ENCODE measurements at regions not wholly inside any gene's neighbourhood (a gene's known extent, or its start where the extent isn't known, plus 50 kb on each side); places are given as distances from the start of the nearest gene placed in this dataset.
"Not testable (repeated sequence)": the region's sequence is repeated elsewhere in the genome, so short reads cannot be mapped to it uniquely, and the experiment has no call there.

DNA sequence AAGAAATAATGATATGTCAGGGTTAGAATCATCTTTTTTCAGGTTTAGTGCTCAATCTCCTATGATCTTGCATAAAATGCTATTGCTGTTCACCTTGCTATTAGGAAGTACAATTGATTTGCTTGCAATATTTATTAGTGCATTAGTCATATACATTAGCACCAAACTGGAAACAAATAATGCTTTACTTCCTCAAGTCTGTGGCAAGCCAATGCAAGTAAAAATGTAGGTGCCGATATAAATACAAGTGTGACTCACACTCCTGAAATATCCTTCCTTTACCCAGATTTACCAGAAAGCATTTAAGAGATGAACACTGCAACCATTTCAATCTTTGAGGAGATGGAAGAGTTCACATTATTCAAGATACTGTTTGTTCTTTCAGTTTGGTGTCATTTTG, 1487.7 kb upstream of the ADGRL3 start:
- WGBS, 2 donors = 87 to 94% methylated on average over 1 of the region's 1 CpG
- Histone ChIP-seq H3K36me3 (no peaks in the 10 kb centered on the region), H3K4me1 (no peaks in the 10 kb centered on the region), H3K4me3 (no peak overlapping the region), H3K27me3 (no peaks in the 10 kb centered on the region), H3K9me3 (no peaks in the 10 kb centered on the region), H3K27ac (no peak overlapping the region)
- no peak for DNase-seq
- TF ChIP-seq POLR2A (IDR thresholded peaks at IDR 0.05) (no peak), POLR2AphosphoS5 (IDR thresholded peaks at IDR 0.05) (no peak), EP300 (IDR thresholded peaks at IDR 0.05) (no peak)
- TF ChIP-seq, protein P1, sequence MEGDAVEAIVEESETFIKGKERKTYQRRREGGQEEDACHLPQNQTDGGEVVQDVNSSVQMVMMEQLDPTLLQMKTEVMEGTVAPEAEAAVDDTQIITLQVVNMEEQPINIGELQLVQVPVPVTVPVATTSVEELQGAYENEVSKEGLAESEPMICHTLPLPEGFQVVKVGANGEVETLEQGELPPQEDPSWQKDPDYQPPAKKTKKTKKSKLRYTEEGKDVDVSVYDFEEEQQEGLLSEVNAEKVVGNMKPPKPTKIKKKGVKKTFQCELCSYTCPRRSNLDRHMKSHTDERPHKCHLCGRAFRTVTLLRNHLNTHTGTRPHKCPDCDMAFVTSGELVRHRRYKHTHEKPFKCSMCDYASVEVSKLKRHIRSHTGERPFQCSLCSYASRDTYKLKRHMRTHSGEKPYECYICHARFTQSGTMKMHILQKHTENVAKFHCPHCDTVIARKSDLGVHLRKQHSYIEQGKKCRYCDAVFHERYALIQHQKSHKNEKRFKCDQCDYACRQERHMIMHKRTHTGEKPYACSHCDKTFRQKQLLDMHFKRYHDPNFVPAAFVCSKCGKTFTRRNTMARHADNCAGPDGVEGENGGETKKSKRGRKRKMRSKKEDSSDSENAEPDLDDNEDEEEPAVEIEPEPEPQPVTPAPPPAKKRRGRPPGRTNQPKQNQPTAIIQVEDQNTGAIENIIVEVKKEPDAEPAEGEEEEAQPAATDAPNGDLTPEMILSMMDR (IDR thresholded peaks at IDR 0.05) = no peak
- intact Hi-C loops (cut with DNase I) = no loop called here

GRCh38 chr4:59724286-59724685, 1475.8 kb upstream of the ADGRL3 start:
- intact Hi-C loops (cut with DNase I); H3K27me3 ChIP-seq: not testable (repeated sequence)

GRCh38 chr4:59727745-59728144, 1472.4 kb upstream of the ADGRL3 start:
- no peaks in the 10 kb centered on the region for H3K27me3 ChIP-seq
- intact Hi-C loops (cut with DNase I) = no loop called here
- no peak overlapping the region for H3K27ac ChIP-seq
- H3K4me1 ChIP-seq = no peaks in the 10 kb centered on the region
- H3K9me3 ChIP-seq = no peaks in the 10 kb centered on the region
- no peak for DNase-seq
- H3K4me3 ChIP-seq = no peak overlapping the region
- 85 to 95% methylated on average over 1 of the region's 1 CpG for WGBS, 2 donors
- H3K36me3 ChIP-seq = no peaks in the 10 kb centered on the region
- TF ChIP-seq EP300 (IDR thresholded peaks at IDR 0.05) (no peak), POLR2A (IDR thresholded peaks at IDR 0.05) (no peak), POLR2AphosphoS5 (IDR thresholded peaks at IDR 0.05) (no peak)
- TF ChIP-seq, protein P1 (IDR thresholded peaks at IDR 0.05) = no peak

More at GRCh38 chr4:59724286-59724685, 1475.8 kb upstream of the ADGRL3 start:
- not testable (repeated sequence) for H3K4me3 ChIP-seq, H3K36me3 ChIP-seq, H3K4me1 ChIP-seq, DNase-seq, H3K9me3 ChIP-seq, H3K27ac ChIP-seq
- 91 to 93% methylated on average over 9 of the region's 9 CpGs for WGBS, 2 donors

DNA sequence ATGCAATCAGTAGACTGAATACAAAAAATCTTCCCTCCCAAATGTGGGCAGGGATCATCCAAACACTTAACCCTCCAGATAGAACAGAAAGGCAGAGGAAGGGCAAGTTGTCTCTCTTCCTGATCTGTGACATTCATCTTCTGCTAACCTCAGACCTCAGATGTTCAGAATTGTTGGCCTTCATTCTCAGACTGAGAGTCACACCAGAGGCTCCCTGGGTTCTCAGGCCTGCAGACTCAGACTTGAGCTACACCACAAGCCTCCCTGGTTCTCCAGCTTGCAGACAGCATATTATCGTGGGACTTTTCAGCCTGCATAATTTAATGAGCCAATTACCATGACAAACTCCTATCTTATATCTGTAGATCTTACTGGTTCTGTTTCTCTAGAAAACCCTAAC, 1471.6 kb upstream of the ADGRL3 start:
- H3K27me3 ChIP-seq = no peaks in the 10 kb centered on the region
- intact Hi-C loops (cut with DNase I) = no loop called here
- no peak overlapping the region for H3K27ac ChIP-seq
- 77 to 80% methylated on average over 1 of the region's 1 CpG for WGBS, 2 donors
- no peaks in the 10 kb centered on the region for H3K36me3 ChIP-seq
- no peak for TF ChIP-seq EP300 (IDR thresholded peaks at IDR 0.05)
- no peak overlapping the region for H3K4me3 ChIP-seq
- H3K4me1 ChIP-seq = no peaks in the 10 kb centered on the region
- no peaks in the 10 kb centered on the region for H3K9me3 ChIP-seq
- no peak for DNase-seq

DNA sequence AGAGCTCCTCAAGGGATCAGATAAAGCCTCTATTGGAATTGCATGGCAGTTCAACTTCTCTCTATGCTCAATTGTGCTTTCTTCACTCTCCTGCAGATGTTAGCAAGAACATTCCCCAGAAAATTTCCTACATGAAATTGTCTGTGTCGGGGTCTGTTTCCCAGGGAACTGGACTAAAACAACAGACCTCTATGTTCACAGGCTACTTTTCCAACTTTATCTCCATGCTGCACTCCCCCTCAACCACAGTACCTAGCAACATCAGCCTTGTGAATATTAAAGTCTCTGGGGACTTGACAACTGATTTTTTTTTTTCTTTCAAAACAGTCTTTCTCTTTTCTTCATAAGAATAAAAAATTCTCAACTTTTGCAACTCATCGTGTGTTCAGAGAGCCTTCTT, 1470.8 kb upstream of the ADGRL3 start:
- H3K4me1 ChIP-seq = no peaks in the 10 kb centered on the region
- intact Hi-C loops (cut with DNase I) = no loop called here
- 80 to 90% methylated on average over 2 of the region's 2 CpGs for WGBS, 2 donors
- no peak for DNase-seq
- no peaks in the 10 kb centered on the region for H3K9me3 ChIP-seq
- no peak overlapping the region for H3K4me3 ChIP-seq
- no peaks in the 10 kb centered on the region for H3K36me3 ChIP-seq
- no peaks in the 10 kb centered on the region for H3K27me3 ChIP-seq
- no peak overlapping the region for H3K27ac ChIP-seq
- TF ChIP-seq EP300 (IDR thresholded peaks at IDR 0.05) (no peak), POLR2A (IDR thresholded peaks at IDR 0.05) (no peak), POLR2AphosphoS5 (IDR thresholded peaks at IDR 0.05) (no peak)
- TF ChIP-seq, protein P1 (IDR thresholded peaks at IDR 0.05) = no peak

DNA sequence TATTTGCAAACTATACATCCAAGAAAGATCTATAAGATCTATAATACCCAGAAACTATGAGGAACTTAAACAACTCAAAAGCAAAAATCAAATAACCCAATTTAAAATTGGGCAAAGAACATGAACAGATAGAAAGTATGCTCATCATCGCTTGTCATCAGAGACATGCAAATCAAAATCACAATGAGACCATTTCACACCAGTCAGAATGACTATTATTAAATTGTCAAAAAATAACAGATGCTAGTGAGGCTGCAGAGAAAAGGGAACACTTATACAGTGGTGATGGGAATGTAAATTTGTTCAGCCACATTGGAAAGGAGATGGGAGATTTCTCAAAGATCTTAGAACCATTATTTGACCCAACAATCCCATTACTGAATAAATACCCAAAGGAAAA, 1451.7 kb upstream of the ADGRL3 start:
- DNase-seq = no peak
- Histone ChIP-seq H3K36me3 (no peaks in the 10 kb centered on the region), H3K27ac (no peak overlapping the region), H3K9me3 (no peaks in the 10 kb centered on the region), H3K4me1 (no peaks in the 10 kb centered on the region), H3K27me3 (no peaks in the 10 kb centered on the region), H3K4me3 (no peak overlapping the region)
- TF ChIP-seq POLR2A (IDR thresholded peaks at IDR 0.05) = no peak
- TF ChIP-seq, protein P1 (IDR thresholded peaks at IDR 0.05) = no peak
- no peak for TF ChIP-seq EP300 (IDR thresholded peaks at IDR 0.05)
- no peak for TF ChIP-seq POLR2AphosphoS5 (IDR thresholded peaks at IDR 0.05)
- 90 to 95% methylated on average over 1 of the region's 1 CpG for WGBS, 2 donors
- intact Hi-C loops (cut with DNase I) = no loop called here

All from sigmoid colon (tissue), 6 donors.